ENCODE measurements at regions not wholly inside any gene's neighbourhood (a gene's known extent, or its start where the extent isn't known, plus 50 kb on each side); places are given as distances from the start of the nearest gene placed in this dataset.

DNA sequence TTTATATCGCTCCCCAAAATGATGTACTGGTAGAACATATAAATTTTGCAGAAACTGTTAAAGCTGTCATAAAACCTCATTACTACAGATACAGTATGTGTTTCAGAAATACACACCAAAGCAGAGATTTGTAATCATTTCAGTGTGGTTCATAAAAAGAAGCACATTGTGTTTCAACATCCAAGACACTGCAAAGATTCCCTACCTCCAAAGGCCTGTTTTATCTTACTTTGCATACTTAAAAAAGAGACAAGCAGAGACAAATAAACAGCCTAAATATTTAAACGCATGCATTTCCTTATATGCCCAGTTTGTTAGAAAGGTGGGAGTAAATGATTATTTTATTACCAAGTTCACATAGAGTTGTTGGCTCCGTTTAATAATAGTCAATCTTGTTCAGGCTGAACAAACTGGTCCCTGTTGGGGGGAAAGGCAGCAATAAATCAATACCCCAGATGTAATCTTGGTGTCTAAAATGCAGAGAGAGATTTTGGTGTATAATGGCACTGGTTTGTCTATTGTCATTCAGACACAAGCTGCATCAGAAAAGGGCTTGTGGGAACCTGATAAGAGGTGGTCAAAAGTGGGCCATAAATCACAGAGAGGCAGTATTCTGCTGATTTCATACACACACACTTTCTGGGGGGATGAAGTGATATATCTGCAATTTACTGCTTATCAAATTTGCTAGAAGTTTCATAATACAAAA is 321.4 kb upstream of the ETAA1 start:
- TF ChIP-seq, protein P1, sequence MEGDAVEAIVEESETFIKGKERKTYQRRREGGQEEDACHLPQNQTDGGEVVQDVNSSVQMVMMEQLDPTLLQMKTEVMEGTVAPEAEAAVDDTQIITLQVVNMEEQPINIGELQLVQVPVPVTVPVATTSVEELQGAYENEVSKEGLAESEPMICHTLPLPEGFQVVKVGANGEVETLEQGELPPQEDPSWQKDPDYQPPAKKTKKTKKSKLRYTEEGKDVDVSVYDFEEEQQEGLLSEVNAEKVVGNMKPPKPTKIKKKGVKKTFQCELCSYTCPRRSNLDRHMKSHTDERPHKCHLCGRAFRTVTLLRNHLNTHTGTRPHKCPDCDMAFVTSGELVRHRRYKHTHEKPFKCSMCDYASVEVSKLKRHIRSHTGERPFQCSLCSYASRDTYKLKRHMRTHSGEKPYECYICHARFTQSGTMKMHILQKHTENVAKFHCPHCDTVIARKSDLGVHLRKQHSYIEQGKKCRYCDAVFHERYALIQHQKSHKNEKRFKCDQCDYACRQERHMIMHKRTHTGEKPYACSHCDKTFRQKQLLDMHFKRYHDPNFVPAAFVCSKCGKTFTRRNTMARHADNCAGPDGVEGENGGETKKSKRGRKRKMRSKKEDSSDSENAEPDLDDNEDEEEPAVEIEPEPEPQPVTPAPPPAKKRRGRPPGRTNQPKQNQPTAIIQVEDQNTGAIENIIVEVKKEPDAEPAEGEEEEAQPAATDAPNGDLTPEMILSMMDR (IDR thresholded peaks at IDR 0.05; ENCODE audit: low read length) = no peak
- TF ChIP-seq EZH2 (optimal IDR thresholded peaks at IDR 0.05; ENCODE audit: low read depth, low read length) = no peak
- no peak for TF ChIP-seq EZH2phosphoT487 (IDR thresholded peaks at IDR 0.05; ENCODE audit: low read length)

All from MM.1S (cell line).